ENCODE measurements at regions not wholly inside any gene's neighbourhood (a gene's known extent, or its start where the extent isn't known, plus 50 kb on each side); places are given as distances from the start of the nearest gene placed in this dataset.

DNA sequence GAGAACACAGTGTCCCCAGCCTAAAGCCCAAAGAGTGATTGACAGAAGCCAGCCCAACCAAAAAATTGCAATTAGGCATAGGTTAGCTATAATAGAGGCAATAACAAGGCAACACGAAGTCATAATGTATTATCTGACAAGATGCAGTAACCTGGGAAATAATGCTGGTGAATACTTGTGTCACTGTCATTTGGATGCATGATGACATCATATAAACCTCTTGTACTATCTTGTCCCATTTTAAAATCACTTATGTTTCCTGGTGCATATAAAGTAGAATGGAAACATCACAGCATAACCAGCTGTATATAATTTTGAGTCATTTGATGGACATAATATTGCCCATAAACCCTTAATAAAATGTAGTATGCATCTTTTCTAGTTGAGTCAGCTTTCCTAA, 1138.3 kb upstream of the LRRTM3 start:
- Histone ChIP-seq H4K20me1 (ENCODE audit: insufficient read depth, low read length) (no peaks in the 10 kb centered on the region), H3K4me3 (replicated peaks in 1 of 3; ENCODE audit: insufficient read depth in 1 of 3, low read depth in 2 of 3, low read length in 3 of 3) (no peak overlapping the region), H3K9me3 (ENCODE audit: low read length) (no peaks in the 10 kb centered on the region), H3K9ac (ENCODE audit: insufficient read depth, low read depth, low read length) (no peak overlapping the region), H2AFZ (ENCODE audit: low read length) (no peak overlapping the region), H3K27me3 (ENCODE audit: control insufficient read depth in 1 of 2, insufficient read depth in 2 of 2, low read length in 2 of 2) (no peaks in the 10 kb centered on the region), H3K36me3 (replicated peaks in 1 of 2; ENCODE audit: control insufficient read depth in 1 of 2, insufficient read depth in 2 of 2, low read length in 2 of 2) (no peaks in the 10 kb centered on the region), H3K79me2 (ENCODE audit: insufficient read depth, low read length) (no peaks in the 10 kb centered on the region), H3K4me1 (ENCODE audit: insufficient read depth, low read length) (no peaks in the 10 kb centered on the region), H3K4me2 (ENCODE audit: low read depth, low read length) (no peak overlapping the region), H3K27ac (ENCODE audit: extremely low read length, insufficient read depth, low read length) (no peak overlapping the region)
- intact Hi-C loops (cut with micrococcal nuclease; ENCODE audit: unreplicated experiment) (no loop called here), in situ Hi-C loops (cut with HindIII; ENCODE audit: extremely low pct_ligation_motif_present, low pct_unique_long_range_greater_than_20kb) (no loop called here)
- FAIRE-seq (no peak), DNase-seq (ENCODE audit: low spot score) (no peak), ATAC-seq (no peak)
- ChIA-PET CTCF (ENCODE audit: low intra/inter-chr PET ratio, low total read pairs) (no interaction called here), POLR2A (no interaction called here)
- no TSS peak for BruUV-seq (replicated peaks)
- 0% methylated on average over 1 of the region's 1 CpG for WGBS (ENCODE audit: low lambda C conversion rate)
- TF ChIP-seq CSRNP1 (CRISPR knock-in tag; IDR thresholded peaks at IDR 0.05), result no peak
- peak; percentile 60 for TF ChIP-seq CREB1 (IDR thresholded peaks at IDR 0.05)
- no peak for TF ChIP-seq CREB1 (CRISPR knock-in tag; IDR thresholded peaks at IDR 0.05)
- TF ChIP-seq ATF7 (IDR thresholded peaks at IDR 0.05), result peak; percentile 82
- TF ChIP-seq ATF7 (CRISPR knock-in tag; IDR thresholded peaks at IDR 0.05), result no peak

DNA sequence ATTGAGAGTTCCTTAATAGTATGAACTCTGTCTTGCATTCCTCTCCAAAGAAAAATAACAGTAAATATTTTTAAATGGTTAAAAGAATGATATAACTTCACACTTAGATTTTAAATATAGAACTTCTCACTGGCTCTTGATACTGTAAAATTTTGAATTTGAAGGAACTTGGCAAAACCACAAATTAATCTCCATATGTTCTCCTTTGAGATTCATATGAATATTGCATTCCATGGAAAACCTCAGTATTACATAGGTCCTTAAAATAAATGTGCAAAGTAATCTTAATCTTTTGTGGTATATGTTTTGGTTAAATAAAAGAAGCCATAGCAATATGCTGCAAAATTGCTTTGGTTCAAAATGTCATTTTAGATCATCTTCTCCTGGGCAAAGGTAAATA, 1137.6 kb upstream of the LRRTM3 start:
- FAIRE-seq (no peak), ATAC-seq (no peak), DNase-seq (ENCODE audit: low spot score) (no peak)
- Histone ChIP-seq H3K36me3 (replicated peaks in 1 of 2; ENCODE audit: control insufficient read depth in 1 of 2, insufficient read depth in 2 of 2, low read length in 2 of 2) (no peaks in the 10 kb centered on the region), H3K27me3 (ENCODE audit: control insufficient read depth in 1 of 2, insufficient read depth in 2 of 2, low read length in 2 of 2) (no peaks in the 10 kb centered on the region; a peak in 1 of 5 replicates), H3K9me3 (ENCODE audit: low read length) (no peaks in the 10 kb centered on the region), H3K79me2 (ENCODE audit: insufficient read depth, low read length) (no peaks in the 10 kb centered on the region), H3K4me2 (ENCODE audit: low read depth, low read length) (no peak overlapping the region), H4K20me1 (ENCODE audit: insufficient read depth, low read length) (no peaks in the 10 kb centered on the region), H2AFZ (ENCODE audit: low read length) (no peak overlapping the region), H3K9ac (ENCODE audit: insufficient read depth, low read depth, low read length) (no peak overlapping the region), H3K27ac (ENCODE audit: extremely low read length, insufficient read depth, low read length) (no peak overlapping the region), H3K4me3 (replicated peaks in 1 of 3; ENCODE audit: insufficient read depth in 1 of 3, low read depth in 2 of 3, low read length in 3 of 3) (no peak overlapping the region), H3K4me1 (ENCODE audit: insufficient read depth, low read length) (no peaks in the 10 kb centered on the region)
- intact Hi-C loops (cut with micrococcal nuclease; ENCODE audit: unreplicated experiment) (no loop called here), in situ Hi-C loops (cut with HindIII; ENCODE audit: extremely low pct_ligation_motif_present, low pct_unique_long_range_greater_than_20kb) (no loop called here)
- BruUV-seq (replicated peaks), result no TSS peak
- ChIA-PET CTCF (ENCODE audit: low intra/inter-chr PET ratio, low total read pairs) (no interaction called here), POLR2A (no interaction called here)
- no peak for TF ChIP-seq FOSL2 (CRISPR knock-in tag; IDR thresholded peaks at IDR 0.05)
- TF ChIP-seq ZNF205 (CRISPR knock-in tag; IDR thresholded peaks at IDR 0.05), result no peak
- TF ChIP-seq, protein P1, sequence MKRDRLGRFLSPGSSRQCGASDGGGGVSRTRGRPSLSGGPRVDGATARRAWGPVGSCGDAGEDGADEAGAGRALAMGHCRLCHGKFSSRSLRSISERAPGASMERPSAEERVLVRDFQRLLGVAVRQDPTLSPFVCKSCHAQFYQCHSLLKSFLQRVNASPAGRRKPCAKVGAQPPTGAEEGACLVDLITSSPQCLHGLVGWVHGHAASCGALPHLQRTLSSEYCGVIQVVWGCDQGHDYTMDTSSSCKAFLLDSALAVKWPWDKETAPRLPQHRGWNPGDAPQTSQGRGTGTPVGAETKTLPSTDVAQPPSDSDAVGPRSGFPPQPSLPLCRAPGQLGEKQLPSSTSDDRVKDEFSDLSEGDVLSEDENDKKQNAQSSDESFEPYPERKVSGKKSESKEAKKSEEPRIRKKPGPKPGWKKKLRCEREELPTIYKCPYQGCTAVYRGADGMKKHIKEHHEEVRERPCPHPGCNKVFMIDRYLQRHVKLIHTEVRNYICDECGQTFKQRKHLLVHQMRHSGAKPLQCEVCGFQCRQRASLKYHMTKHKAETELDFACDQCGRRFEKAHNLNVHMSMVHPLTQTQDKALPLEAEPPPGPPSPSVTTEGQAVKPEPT (CRISPR knock-in tag; IDR thresholded peaks at IDR 0.05; ENCODE audit: low read depth), result no peak
- TF ChIP-seq, protein P2, sequence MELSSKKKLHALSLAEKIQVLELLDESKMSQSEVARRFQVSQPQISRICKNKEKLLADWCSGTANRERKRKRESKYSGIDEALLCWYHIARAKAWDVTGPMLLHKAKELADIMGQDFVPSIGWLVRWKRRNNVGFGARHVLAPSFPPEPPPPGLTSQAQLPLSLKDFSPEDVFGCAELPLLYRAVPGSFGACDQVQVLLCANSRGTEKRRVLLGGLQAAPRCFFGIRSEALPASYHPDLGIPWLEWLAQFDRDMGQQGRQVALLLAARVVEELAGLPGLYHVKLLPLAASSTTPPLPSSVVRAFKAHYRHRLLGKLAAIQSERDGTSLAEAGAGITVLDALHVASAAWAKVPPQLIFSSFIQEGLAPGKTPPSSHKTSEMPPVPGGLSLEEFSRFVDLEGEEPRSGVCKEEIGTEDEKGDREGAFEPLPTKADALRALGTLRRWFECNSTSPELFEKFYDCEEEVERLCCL (CRISPR knock-in tag; IDR thresholded peaks at IDR 0.05; ENCODE audit: borderline replicate concordance), result no peak
- TF ChIP-seq KDM1A (CRISPR knock-in tag; IDR thresholded peaks at IDR 0.05), result no peak
- TF ChIP-seq, protein P3, sequence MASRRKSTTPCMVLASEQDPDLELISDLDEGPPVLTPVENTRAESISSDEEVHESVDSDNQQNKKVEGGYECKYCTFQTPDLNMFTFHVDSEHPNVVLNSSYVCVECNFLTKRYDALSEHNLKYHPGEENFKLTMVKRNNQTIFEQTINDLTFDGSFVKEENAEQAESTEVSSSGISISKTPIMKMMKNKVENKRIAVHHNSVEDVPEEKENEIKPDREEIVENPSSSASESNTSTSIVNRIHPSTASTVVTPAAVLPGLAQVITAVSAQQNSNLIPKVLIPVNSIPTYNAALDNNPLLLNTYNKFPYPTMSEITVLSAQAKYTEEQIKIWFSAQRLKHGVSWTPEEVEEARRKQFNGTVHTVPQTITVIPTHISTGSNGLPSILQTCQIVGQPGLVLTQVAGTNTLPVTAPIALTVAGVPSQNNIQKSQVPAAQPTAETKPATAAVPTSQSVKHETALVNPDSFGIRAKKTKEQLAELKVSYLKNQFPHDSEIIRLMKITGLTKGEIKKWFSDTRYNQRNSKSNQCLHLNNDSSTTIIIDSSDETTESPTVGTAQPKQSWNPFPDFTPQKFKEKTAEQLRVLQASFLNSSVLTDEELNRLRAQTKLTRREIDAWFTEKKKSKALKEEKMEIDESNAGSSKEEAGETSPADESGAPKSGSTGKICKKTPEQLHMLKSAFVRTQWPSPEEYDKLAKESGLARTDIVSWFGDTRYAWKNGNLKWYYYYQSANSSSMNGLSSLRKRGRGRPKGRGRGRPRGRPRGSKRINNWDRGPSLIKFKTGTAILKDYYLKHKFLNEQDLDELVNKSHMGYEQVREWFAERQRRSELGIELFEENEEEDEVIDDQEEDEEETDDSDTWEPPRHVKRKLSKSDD (CRISPR knock-in tag; IDR thresholded peaks at IDR 0.05; ENCODE audit: low read depth), result no peak

All from HepG2 (cell line).